GM21528 (cell line): ENCODE measurements at regions not wholly inside any gene's neighbourhood (a gene's known extent, or its start where the extent isn't known, plus 50 kb on each side); places are given as distances from the start of the nearest gene placed in this dataset.

Experiments used
- ATAC-seq: cut with Tn5 transposase; IDR thresholded peaks from one replicate; pipeline ENCODE4 v1.9.1; 2021; ENCODE audit warnings: mild to moderate bottlenecking, moderate library complexity; ENCODE audit not compliant: unreplicated experiment, low FRiP score

DNA sequence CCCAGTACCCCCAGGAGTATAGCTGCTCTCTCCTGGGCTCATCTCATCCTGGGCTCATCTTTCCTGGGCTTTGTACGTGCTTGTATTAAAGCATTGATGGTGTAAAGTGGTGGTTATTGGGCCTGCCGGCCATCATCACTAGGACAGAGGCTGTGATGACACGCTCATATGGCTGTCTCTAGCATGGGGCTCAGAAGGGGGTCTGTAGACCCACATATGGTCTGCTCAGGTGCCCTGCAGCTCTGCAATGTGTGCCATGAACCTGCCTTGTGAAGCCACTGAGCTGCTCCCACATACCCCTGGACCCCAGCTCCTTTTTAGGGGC, 143.4 kb downstream of the CDC5L start:
- no peak for ATAC-seq

GRCh38 chr6:44531442-44532015, 144.0 kb downstream of the CDC5L start:
- no peak for ATAC-seq

DNA sequence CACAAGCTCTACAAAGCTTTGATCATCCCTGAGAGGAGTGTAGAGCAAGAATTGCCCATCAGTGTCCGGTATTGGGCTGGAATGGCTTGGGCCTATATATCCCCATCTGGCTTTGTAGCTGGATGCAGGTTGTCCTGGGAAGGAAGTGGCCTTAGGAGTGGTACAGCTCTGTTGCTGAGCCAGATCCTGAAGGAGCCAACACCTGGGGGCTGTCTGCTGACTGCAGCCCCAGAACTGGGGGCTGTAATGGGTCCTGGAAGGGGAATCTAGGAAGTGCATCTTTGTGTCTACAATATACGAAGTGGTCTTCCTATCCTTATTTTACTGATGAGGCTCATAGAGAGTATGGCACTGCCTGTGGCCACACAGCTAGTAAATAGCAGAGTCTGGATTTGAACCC, 145.9 kb downstream of the CDC5L start:
- no peak for ATAC-seq

DNA sequence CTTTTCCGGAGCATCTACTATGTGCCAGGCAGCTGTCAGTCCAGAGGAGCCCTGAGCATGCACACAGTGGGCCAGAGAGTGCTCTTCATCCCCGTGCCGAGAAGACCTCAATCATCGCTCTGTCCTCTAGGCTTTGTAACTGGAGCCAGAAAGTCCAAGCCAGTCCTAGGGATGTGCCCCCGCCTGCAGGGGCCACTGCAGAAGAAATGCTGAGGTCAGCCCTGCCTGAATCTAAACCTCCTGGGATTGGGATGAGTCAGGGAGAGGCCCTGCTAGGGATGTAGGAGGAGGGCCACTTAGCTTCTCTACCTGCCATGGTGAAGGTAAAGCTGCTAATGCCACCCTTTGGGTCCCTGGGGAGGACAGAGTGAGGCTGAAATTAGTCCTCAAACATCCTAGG, 146.8 kb downstream of the CDC5L start:
- no peak for ATAC-seq

GRCh38 chr6:44535446-44535845, 147.9 kb downstream of the CDC5L start:
- ATAC-seq, result no peak

- ATAC-seq, result no peak
Observed at GRCh38 chr6:44535967-44536366, 148.5 kb downstream of the CDC5L start.

GRCh38 chr6:44537306-44538049, 150.0 kb downstream of the CDC5L start:
- ATAC-seq, result no peak

DNA sequence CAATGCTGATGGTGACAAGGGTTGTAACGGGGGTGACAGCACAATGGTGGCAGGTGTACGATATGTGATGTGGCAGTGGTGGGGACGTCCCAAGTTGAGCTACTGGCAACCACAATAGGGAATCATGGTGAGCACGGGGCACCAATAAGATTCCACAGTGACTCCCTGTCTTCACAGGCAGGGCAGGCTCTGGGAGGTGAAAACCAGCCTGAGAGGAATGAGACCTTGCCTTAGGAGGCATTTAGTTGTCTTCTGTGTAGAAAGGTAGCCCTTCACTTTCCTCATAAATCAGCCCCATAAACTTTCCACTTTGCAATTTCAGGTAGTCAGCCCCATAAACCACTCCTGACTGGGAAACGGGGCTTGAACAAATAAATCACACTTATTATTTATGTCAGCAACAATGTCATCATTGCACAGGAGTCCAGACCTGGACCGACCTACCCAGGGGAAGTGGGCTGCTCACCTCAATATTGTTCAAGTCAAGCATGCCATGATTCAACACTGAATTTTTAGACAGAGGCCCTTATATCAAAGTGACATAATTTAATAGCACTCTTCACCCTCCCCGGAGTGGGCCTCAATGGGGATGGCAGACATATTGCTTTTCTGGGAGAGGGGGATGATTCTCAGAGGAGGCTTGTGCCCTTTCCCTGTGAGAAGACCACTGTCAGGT, 150.8 kb downstream of the CDC5L start:
- no peak for ATAC-seq

DNA sequence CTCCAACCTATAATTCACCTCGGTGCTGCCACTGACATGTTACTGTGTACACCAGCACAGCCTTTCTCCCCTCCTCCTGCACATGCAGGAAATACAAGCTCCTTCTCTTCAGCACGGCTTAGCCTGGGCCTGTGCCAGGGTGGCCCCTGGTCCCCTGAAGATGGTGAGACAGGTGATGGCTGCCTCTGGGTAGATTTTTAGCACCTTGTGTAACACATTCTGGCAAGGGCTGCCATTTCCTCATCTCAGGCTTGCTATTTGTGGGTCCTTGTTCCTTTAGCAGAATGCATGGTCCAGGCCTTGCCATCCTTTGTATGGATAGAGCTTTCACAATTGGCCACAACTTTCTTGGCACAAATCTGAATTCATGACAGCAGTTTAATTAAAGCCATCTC, 151.3 kb downstream of the CDC5L start:
- no peak for ATAC-seq

DNA sequence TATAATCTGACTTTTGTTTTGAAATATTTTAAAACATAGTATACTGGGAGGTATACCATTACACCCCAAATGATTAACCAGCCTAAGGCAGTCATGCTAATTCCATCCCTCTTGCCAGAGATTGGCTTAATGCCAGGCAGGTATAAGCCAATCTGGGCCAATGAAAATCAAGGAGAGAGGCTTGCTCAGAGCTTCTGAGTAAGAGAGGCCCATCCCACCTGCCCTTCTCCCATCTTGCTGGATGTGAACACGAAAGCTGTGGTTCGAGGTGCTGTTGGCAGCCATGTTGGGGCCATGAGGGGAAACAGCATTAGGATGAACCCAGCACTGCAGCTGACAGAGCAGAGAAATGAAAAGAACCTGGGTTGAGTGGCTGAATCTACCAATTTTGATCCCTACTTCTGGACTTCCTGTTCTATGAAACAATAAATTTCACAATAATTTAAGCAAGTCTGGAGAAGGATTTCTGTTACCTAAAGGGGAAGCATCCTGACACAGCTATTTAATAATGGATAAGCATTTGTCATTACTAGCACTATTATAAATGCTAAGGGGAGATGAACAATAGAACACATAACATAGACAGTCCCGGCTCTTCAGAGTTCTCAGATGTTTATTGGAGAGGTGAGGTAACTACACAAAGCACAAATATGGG, 152.3 kb downstream of the CDC5L start:
- ATAC-seq, result no peak

GRCh38 chr6:44540881-44541280, 153.4 kb downstream of the CDC5L start:
- ATAC-seq, result no peak

- ATAC-seq, result no peak
Observed at GRCh38 chr6:44542401-44543116, 155.1 kb downstream of the CDC5L start.

DNA sequence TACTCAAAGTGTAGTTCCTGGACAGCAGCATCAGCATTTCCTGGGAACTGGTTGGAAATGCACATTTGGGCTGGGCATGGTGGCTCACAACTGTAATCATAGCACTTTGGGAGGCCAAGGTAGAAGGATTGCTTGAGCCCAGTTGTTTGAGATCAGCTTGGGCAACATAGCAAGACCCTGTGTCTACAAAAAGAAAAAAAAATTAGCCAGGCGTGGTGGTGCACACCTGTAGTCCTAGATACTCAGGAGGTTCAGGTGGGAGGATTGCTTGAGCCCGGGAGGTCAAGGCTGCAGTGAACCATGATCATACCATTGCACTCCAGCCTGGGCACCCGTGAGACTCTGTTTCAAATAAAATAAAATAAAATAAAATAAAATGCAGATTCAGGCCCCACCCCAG, 156.2 kb downstream of the CDC5L start:
- no peak for ATAC-seq

- ATAC-seq, result no peak
Observed at GRCh38 chr6:44545224-44545623, 157.7 kb downstream of the CDC5L start.

- no peak for ATAC-seq
Observed at GRCh38 chr6:44548319-44548718, 160.8 kb downstream of the CDC5L start.

- no peak for ATAC-seq
Observed at GRCh38 chr6:44549516-44549915, 162.0 kb downstream of the CDC5L start.

DNA sequence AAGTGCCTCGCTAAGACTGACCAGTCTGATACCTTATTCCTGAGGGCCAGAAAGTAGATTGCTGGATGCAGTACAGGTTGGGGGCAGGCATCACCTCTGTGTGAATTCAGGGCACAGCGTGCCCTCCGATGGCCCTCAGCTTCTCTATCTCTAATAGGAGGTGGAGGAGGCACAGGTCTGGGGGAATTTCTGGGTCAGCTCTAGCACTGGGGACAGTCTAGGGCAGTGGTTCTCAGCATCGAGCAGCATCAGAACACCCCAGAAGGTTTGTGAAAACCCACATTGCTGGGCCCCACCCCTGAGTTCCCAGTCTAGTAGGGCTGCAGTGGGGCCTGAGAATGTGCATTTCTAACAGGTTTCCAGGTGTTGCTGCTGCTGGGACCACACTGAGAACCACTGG, 166.7 kb downstream of the CDC5L start:
- no peak for ATAC-seq

DNA sequence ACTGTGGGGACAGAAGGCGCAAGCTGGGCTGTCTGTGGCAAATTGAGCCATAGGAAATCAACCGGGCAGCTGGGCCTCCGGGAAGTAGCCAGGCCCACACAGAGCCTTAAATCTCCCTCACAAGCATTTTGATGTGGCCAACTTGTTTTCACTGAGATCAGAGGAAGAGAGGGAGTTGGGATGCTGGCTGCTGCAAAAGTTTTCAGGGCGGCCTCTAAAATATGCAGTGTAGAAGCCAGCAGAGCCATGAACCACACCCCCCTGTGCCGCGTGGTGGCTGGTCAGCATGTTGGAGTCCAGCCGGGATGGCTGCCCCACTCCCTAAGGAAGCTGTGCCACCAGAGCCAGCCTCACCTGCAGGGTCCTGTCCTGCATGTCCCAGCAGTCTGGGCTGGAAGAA, 167.4 kb downstream of the CDC5L start:
- ATAC-seq, result no peak

GRCh38 chr6:44556046-44556445, 168.5 kb downstream of the CDC5L start:
- no peak for ATAC-seq

DNA sequence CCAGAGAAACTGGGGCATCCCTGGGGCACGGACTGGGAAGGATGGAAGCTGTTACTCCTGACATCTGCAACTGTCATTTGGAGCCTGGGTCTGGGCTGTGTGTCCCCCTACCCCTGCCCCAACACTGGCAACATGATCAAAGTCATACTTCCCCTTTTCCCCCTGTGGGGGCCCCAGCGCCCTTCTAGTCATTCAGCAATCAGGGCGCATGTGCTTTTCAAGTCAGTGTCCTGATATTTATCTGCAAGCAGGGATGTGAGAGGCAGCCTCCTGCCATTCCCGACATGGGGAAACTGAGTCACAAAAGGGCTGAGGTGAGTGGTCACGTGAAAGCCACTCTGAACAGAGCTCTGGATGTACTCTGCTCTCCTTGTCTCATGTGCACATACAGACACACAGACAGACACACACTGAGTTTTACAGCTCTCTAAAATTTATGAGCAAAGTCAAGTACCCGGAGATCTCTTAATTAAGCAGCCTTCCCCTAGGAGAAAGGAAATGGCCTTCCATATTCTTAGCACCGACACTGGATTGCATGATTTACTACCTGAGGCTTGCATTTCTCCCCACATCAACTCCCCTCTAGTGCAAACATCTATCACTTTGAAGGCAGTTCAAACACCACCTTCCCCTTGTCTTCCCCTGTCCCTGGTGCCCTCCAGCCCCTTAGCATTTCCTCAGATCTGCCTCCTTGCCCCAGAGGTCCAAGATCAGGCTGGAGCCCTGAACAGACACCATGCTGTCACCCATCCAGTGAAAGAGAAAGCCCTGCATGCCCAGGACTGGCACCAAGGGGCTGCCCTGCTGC, 170.7 kb downstream of the CDC5L start:
- no peak for ATAC-seq
